Muscle of leg (tissue), 3 donors: ENCODE measurements at regions not wholly inside any gene's neighbourhood (a gene's known extent, or its start where the extent isn't known, plus 50 kb on each side); places are given as distances from the start of the nearest gene placed in this dataset.
A peak's percentile ranks its signal among the peaks of the same experiment; 100 is the strongest.
"Not testable (repeated sequence)": the region's sequence is repeated elsewhere in the genome, so short reads cannot be mapped to it uniquely, and the experiment has no call there.

Experiments used
- DNase-seq: peaks from one replicate; pipeline ENCODE4 v3.0.0; 2013
- H3K27ac ChIP-seq: one replicate; pipeline ENCODE4 v1.5.1; 2013; ENCODE audit warnings: mild to moderate bottlenecking, low read length, control low read depth
- H3K27me3 ChIP-seq: one replicate; pipeline ENCODE4 v1.6.1; 2013; ENCODE audit warnings: low read length; ENCODE audit not compliant: control insufficient read depth, insufficient read depth
- H3K36me3 ChIP-seq: one replicate; pipeline ENCODE4 v1.6.1; 2013; ENCODE audit warnings: low read length; ENCODE audit not compliant: control insufficient read depth, insufficient read depth
- H3K4me1 ChIP-seq: one replicate; pipeline ENCODE4 v1.6.1; 2013; ENCODE audit warnings: low read length; ENCODE audit not compliant: control insufficient read depth, insufficient read depth
- H3K4me3 ChIP-seq: one replicate; pipeline ENCODE4 v1.5.1; 2013; ENCODE audit warnings: low read length, control low read depth
- H3K9me3 ChIP-seq: replicated peaks from 2 replicates; pipeline ENCODE4 v1.6.1; 2013; ENCODE audit warnings: low read depth, low read length; ENCODE audit not compliant: control insufficient read depth
- WGBS: methylation state at CpG from one replicate; pipeline ENCODE4 v1.1.5; 2013; ENCODE audit warnings: missing lambda C conversion rate; ENCODE audit not compliant: insufficient coverage; 5-methylcytosine and 5-hydroxymethylcytosine counted together

GRCh38 chr15:62858343-62858742, 184.2 kb upstream of the TPM1 start:
- H3K36me3 ChIP-seq: no peaks in the 10 kb centered on the region
- no peaks in the 10 kb centered on the region for H3K9me3 ChIP-seq
- no peak overlapping the region for H3K4me3 ChIP-seq
- H3K4me1 ChIP-seq: peaks cover 8% of the 10 kb centered on the region
- peaks cover 5% of the 10 kb centered on the region for H3K27me3 ChIP-seq
- H3K27ac ChIP-seq: no peak overlapping the region
- WGBS: 68% methylated on average over 2 of the region's 2 CpGs
- no peak for DNase-seq

DNA sequence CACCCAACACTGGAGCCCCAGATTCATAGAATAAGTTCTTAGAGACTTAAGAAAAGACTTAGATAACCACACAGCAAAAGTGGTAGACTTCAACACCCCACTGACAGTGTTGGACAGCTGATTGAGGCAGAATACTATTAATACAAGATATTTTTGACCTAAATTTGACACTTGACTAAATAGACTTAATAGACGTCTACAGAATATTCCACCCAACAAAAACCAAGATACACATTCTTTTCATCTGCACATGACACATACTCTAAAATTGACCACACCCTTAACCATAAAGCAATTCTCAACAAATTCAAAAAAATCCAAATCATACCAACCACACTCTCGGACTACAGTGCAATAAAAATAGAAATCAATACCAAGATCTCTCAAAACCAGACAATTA, 179.8 kb upstream of the TPM1 start:
- Histone ChIP-seq H3K27ac (no peak overlapping the region), H3K9me3 (no peaks in the 10 kb centered on the region), H3K36me3 (no peaks in the 10 kb centered on the region), H3K4me1 (no peaks in the 10 kb centered on the region), H3K27me3 (peaks cover 2% of the 10 kb centered on the region), H3K4me3 (no peak overlapping the region)
- no CpG with 5 or more reads among the region's 2 CpGs for WGBS
- no peak for DNase-seq

GRCh38 chr15:62866366-62866765, 176.2 kb upstream of the TPM1 start:
- no peaks in the 10 kb centered on the region for H3K36me3 ChIP-seq
- H3K27me3 ChIP-seq: peaks cover 2% of the 10 kb centered on the region
- H3K4me1 ChIP-seq: no peaks in the 10 kb centered on the region
- WGBS: 81% methylated on average over 2 of the region's 6 CpGs
- DNase-seq: no peak
- no peaks in the 10 kb centered on the region for H3K9me3 ChIP-seq
- no peak overlapping the region for H3K4me3 ChIP-seq
- no peak overlapping the region for H3K27ac ChIP-seq

- Histone ChIP-seq H3K36me3 (no peaks in the 10 kb centered on the region), H3K4me1 (no peaks in the 10 kb centered on the region), H3K27me3 (no peaks in the 10 kb centered on the region), H3K9me3 (no peaks in the 10 kb centered on the region), H3K4me3 (no peak overlapping the region), H3K27ac (no peak overlapping the region)
- 43% methylated on average over 3 of the region's 4 CpGs for WGBS
- DNase-seq: peak; percentile 68
Observed at GRCh38 chr15:62867844-62868243, 174.7 kb upstream of the TPM1 start.

GRCh38 chr15:62868507-62868906, 174.0 kb upstream of the TPM1 start:
- Histone ChIP-seq H3K36me3 (no peaks in the 10 kb centered on the region), H3K27me3 (no peaks in the 10 kb centered on the region), H3K4me1 (no peaks in the 10 kb centered on the region), H3K9me3 (no peaks in the 10 kb centered on the region), H3K27ac (no peak overlapping the region), H3K4me3 (no peak overlapping the region)
- DNase-seq: peak; percentile 95
- WGBS: no CpG with 5 or more reads among the region's 6 CpGs

GRCh38 chr15:62869116-62869515, 173.4 kb upstream of the TPM1 start:
- 75% methylated on average over 2 of the region's 2 CpGs for WGBS
- Histone ChIP-seq H3K4me1 (no peaks in the 10 kb centered on the region), H3K27me3 (no peaks in the 10 kb centered on the region), H3K36me3 (no peaks in the 10 kb centered on the region), H3K27ac (no peak overlapping the region), H3K9me3 (no peaks in the 10 kb centered on the region), H3K4me3 (no peak overlapping the region)
- no peak for DNase-seq

DNA sequence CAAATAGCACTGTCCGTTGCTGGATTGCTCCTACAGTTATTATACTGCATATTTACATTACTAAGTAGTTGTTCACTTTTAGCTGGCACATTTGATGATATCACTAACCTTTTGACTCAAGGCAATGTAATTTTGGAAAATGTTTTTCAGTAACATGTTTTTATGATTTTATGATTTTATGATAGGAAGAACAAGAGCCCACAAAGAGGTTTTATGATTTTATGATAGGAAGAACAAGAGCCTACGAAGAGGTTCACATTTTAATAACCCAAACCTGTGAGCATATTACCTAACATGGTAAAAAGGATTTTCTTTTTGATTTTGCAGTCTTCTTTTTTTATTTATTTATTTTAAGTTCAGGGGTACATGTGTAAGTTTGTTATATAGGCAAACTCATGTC, 172.3 kb upstream of the TPM1 start:
- WGBS: no CpG with 5 or more reads among the region's 2 CpGs
- Histone ChIP-seq H3K4me1 (no peaks in the 10 kb centered on the region), H3K4me3 (no peak overlapping the region), H3K36me3 (no peaks in the 10 kb centered on the region), H3K9me3 (no peaks in the 10 kb centered on the region), H3K27ac (no peak overlapping the region), H3K27me3 (no peaks in the 10 kb centered on the region)
- DNase-seq: no peak

GRCh38 chr15:62870701-62871100, 171.8 kb upstream of the TPM1 start:
- WGBS: no CpG with 5 or more reads among the region's 3 CpGs
- not testable (repeated sequence) for H3K4me1 ChIP-seq, H3K27me3 ChIP-seq, H3K27ac ChIP-seq, H3K36me3 ChIP-seq, DNase-seq, H3K9me3 ChIP-seq, H3K4me3 ChIP-seq

GRCh38 chr15:62873203-62873602, 169.3 kb upstream of the TPM1 start:
- Histone ChIP-seq H3K4me1 (peaks cover 2% of the 10 kb centered on the region), H3K4me3 (no peak overlapping the region), H3K27me3 (no peaks in the 10 kb centered on the region), H3K36me3 (no peaks in the 10 kb centered on the region), H3K9me3 (no peaks in the 10 kb centered on the region), H3K27ac (no peak overlapping the region)
- WGBS: 98% methylated on average over 4 of the region's 5 CpGs
- DNase-seq: no peak

DNA sequence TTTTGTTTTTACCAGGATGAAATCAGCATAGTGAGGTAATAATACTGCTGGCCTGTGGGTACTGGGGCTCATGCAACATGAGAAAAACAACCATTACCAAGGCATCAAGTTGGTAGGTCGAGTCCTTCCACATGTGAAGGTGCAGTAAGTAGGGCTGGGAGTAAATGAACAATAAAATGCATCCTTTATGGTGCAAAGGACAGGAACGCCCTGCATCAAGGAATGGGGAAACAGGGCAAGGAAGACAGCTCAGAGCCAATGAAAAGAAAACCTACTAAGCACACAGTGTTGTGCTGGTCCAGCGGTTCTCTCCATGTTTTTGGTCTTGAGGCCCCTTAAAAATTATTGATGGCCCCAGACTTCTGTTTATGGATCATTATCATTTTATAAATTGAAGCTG, 168.5 kb upstream of the TPM1 start:
- Histone ChIP-seq H3K9me3 (no peaks in the 10 kb centered on the region), H3K4me3 (no peak overlapping the region), H3K36me3 (no peaks in the 10 kb centered on the region), H3K27me3 (no peaks in the 10 kb centered on the region), H3K4me1 (peaks cover 4% of the 10 kb centered on the region), H3K27ac (no peak overlapping the region)
- no peak for DNase-seq
- WGBS: no CpG with 5 or more reads among the region's 3 CpGs

GRCh38 chr15:62874959-62875625, 167.5 kb upstream of the TPM1 start:
- DNase-seq: no peak
- no peaks in the 10 kb centered on the region for H3K36me3 ChIP-seq
- peaks cover 5% of the 10 kb centered on the region for H3K4me1 ChIP-seq
- no peak overlapping the region for H3K4me3 ChIP-seq
- WGBS: 54% methylated on average over 7 of the region's 13 CpGs
- no peak overlapping the region for H3K27ac ChIP-seq
- no peaks in the 10 kb centered on the region for H3K9me3 ChIP-seq
- no peaks in the 10 kb centered on the region for H3K27me3 ChIP-seq
